HEK293 (cell line): ENCODE measurements at regions not wholly inside any gene's neighbourhood (a gene's known extent, or its start where the extent isn't known, plus 50 kb on each side); places are given as distances from the start of the nearest gene placed in this dataset.

Source experiments
- CTCF ChIA-PET: fragments of 350-600 bp; formaldehyde crosslinking; extraction: SDS; loops from one replicate; lab custom pipeline; 2021; ENCODE audit warnings: antibody characterized with exemption; lab: Yijun Ruan, JAX
- POLR2A ChIA-PET: fragments of 300-600 bp; formaldehyde crosslinking; extraction: SDS; loops from one replicate; lab custom pipeline; 2020; ENCODE audit warnings: antibody characterized with exemption, inconsistent platforms; lab: Yijun Ruan, JAX
- H3K27ac ChIP-seq: fragments of 200-500 bp; sonication (Bioruptor generic); 2 replicates; pipeline ENCODE4 v1.5.1; 2014; ENCODE audit warnings: low read depth, low read length, control low read depth, inconsistent platforms; ENCODE audit errors: extremely low read depth
- H3K36me3 ChIP-seq, 2 experiments: fragments of 200-500 bp in 1 of 2; sonication (Bioruptor generic) in 1 of 2; 1 replicate in 1 of 2; 2 replicates in 1 of 2; pipeline ENCODE4 v1.5.1; 2014 to 2017; ENCODE audit warnings: inconsistent platforms in 2 of 2, low read length in 2 of 2; ENCODE audit not compliant: control insufficient read depth in 2 of 2, insufficient read depth in 1 of 2
- H3K4me1 ChIP-seq: fragments of 200-500 bp; sonication (Bioruptor generic); 2 replicates; pipeline ENCODE4 v1.5.1; 2014; ENCODE audit warnings: mild to moderate bottlenecking, low read length, inconsistent platforms; ENCODE audit not compliant: control insufficient read depth, insufficient read depth
- H3K4me3 ChIP-seq: 2 replicates; pipeline ENCODE4 v1.5.1; 2011; ENCODE audit warnings: low read depth, mild to moderate bottlenecking, control low read depth, low read length, moderate library complexity
- H3K9me3 ChIP-seq: fragments of 200-500 bp; sonication (Bioruptor generic); 2 replicates; pipeline ENCODE4 v1.5.1; 2014; ENCODE audit warnings: low read depth, low read length, inconsistent platforms; ENCODE audit not compliant: control insufficient read depth, insufficient read depth
- GLI2 ChIP-seq: fragments of 450-650 bp; formaldehyde crosslinking; IDR thresholded peaks from 2 replicates; pipeline ENCODE4; 2017; ENCODE audit warnings: missing biosample characterization, missing genetic modification characterization, low read depth, borderline replicate concordance
- GLIS1 ChIP-seq: fragments of 450-650 bp; formaldehyde crosslinking; IDR thresholded peaks from 2 replicates; pipeline ENCODE4 v1.5.1; 2016; ENCODE audit warnings: missing biosample characterization, missing genetic modification characterization
- HOXC10 ChIP-seq: sonication (generic); formaldehyde crosslinking; IDR thresholded peaks from 2 replicates; pipeline ENCODE4 v1.8.1; 2023; ENCODE audit warnings: mild to moderate bottlenecking, missing genetic modification reagents
- REPIN1 ChIP-seq: fragments of 450-650 bp; formaldehyde crosslinking; IDR thresholded peaks from 2 replicates; pipeline ENCODE4 v1.5.1; 2017; ENCODE audit warnings: missing biosample characterization, missing genetic modification characterization, low read depth
- SCRT1 ChIP-seq: fragments of 450-650 bp; formaldehyde crosslinking; IDR thresholded peaks from 2 replicates; pipeline ENCODE4 v1.5.1; 2016; ENCODE audit warnings: missing biosample characterization, missing genetic modification characterization, borderline replicate concordance
- ZBTB44 ChIP-seq: fragments of 450-650 bp; IDR thresholded peaks from 2 replicates; pipeline ENCODE4 v1.5.1; 2018; ENCODE audit warnings: missing biosample characterization, mild to moderate bottlenecking, missing genetic modification characterization
- ZBTB48 ChIP-seq: fragments of 450-650 bp; formaldehyde crosslinking; IDR thresholded peaks from 2 replicates; pipeline ENCODE4 v1.5.1; 2016; ENCODE audit warnings: missing biosample characterization, missing genetic modification characterization
- ZIC2 ChIP-seq: fragments of 450-650 bp; formaldehyde crosslinking; IDR thresholded peaks from 2 replicates; pipeline ENCODE4 v1.5.1; 2016; ENCODE audit warnings: missing biosample characterization, missing genetic modification characterization
- ZNF146 ChIP-seq: fragments of 450-650 bp; formaldehyde crosslinking; IDR thresholded peaks from 2 replicates; pipeline ENCODE4 v1.5.1; 2016; ENCODE audit warnings: missing biosample characterization, missing genetic modification characterization
- ZNF175 ChIP-seq: fragments of 450-650 bp; formaldehyde crosslinking; IDR thresholded peaks from 2 replicates; pipeline ENCODE4 v1.5.1; 2016; ENCODE audit warnings: missing biosample characterization, missing genetic modification characterization
- ZNF211 ChIP-seq: fragments of 450-650 bp; formaldehyde crosslinking; IDR thresholded peaks from 2 replicates; pipeline ENCODE4 v1.5.1; 2016; ENCODE audit warnings: low read depth, missing biosample characterization, missing genetic modification characterization
- ZNF214 ChIP-seq: fragments of 450-650 bp; formaldehyde crosslinking; IDR thresholded peaks from 2 replicates; pipeline ENCODE4 v1.5.1; 2017; ENCODE audit warnings: missing biosample characterization, mild to moderate bottlenecking, missing genetic modification characterization, borderline replicate concordance
- ZNF239 ChIP-seq: fragments of 450-650 bp; formaldehyde crosslinking; IDR thresholded peaks from 2 replicates; pipeline ENCODE4 v1.5.1; 2016; ENCODE audit warnings: missing biosample characterization, missing genetic modification characterization
- ZNF266 ChIP-seq: fragments of 450-650 bp; formaldehyde crosslinking; IDR thresholded peaks from 2 replicates; pipeline ENCODE4 v1.5.1; 2016; ENCODE audit warnings: missing biosample characterization, missing genetic modification characterization, low read depth
- ZNF274 ChIP-seq, 2 experiments: fragments of 200-500 bp in 1 of 2; fragments of 450-650 bp in 1 of 2; sonication (Bioruptor generic) in 1 of 2; formaldehyde crosslinking in 1 of 2; IDR thresholded peaks; 2 replicates each; pipeline versions ENCODE4 v1.5.1 to v1.6.1; 2014 to 2016; ENCODE audit warnings: borderline replicate concordance in 1 of 2, inconsistent platforms in 1 of 2, low read length in 1 of 2, missing biosample characterization in 1 of 2, missing genetic modification characterization in 1 of 2
- ZNF311 ChIP-seq: fragments of 450-650 bp; formaldehyde crosslinking; IDR thresholded peaks from 2 replicates; pipeline ENCODE4 v1.5.1; 2017; ENCODE audit warnings: missing biosample characterization, missing genetic modification characterization, borderline replicate concordance
- ZNF449 ChIP-seq: fragments of 450-650 bp; formaldehyde crosslinking; IDR thresholded peaks from 2 replicates; pipeline ENCODE4 v1.5.1; 2017; ENCODE audit warnings: missing biosample characterization, mild to moderate bottlenecking, missing genetic modification characterization, moderate library complexity
- ZNF549 ChIP-seq: fragments of 450-650 bp; IDR thresholded peaks from 2 replicates; pipeline ENCODE4 v1.5.1; 2018; ENCODE audit warnings: missing biosample characterization, missing genetic modification characterization, mild to moderate bottlenecking, inconsistent platforms, moderate library complexity
- ZNF571 ChIP-seq: fragments of 450-650 bp; formaldehyde crosslinking; IDR thresholded peaks from 2 replicates; pipeline ENCODE4 v1.5.0; 2017; ENCODE audit warnings: missing biosample characterization, missing genetic modification characterization
- ZSCAN16 ChIP-seq: fragments of 450-650 bp; formaldehyde crosslinking; IDR thresholded peaks from 2 replicates; pipeline ENCODE4 v1.5.1; 2016; ENCODE audit warnings: missing biosample characterization, missing genetic modification characterization
- ZSCAN23 ChIP-seq: fragments of 450-650 bp; formaldehyde crosslinking; IDR thresholded peaks from 2 replicates; pipeline ENCODE4 v1.5.1; 2016; ENCODE audit warnings: missing biosample characterization, missing genetic modification characterization
- ZXDB ChIP-seq: fragments of 450-650 bp; formaldehyde crosslinking; IDR thresholded peaks from 2 replicates; pipeline ENCODE4 v1.5.1; 2016; ENCODE audit warnings: missing biosample characterization, missing genetic modification characterization
- TF ChIP-seq, protein P1 (sequence below): fragments of 450-650 bp; formaldehyde crosslinking; IDR thresholded peaks from 2 replicates; pipeline ENCODE4 v1.5.0; 2017; ENCODE audit warnings: missing biosample characterization, missing genetic modification characterization, borderline replicate concordance
- TF ChIP-seq, protein P2 (sequence below): fragments of 450-650 bp; formaldehyde crosslinking; IDR thresholded peaks from 2 replicates; pipeline ENCODE4 v1.5.1; 2016; ENCODE audit warnings: missing biosample characterization, missing genetic modification characterization

DNA sequence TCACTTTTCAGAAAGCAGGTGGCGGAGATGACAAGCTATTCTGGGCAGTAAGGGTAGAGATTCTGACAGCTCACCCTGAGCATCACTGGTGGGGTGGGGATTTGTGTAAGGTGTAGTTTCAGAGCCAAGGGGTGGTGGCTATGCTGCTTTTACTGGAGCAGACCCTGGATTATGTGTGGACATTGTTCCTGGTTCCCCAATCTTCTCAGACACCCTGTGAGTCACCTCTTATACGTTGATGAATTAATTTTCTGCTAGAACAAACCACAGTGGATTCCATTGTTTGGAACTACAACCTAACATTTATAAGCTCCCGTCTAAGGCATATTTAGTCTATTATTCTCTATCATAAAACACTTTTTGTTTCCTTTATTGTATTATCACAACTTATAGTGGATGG lies 169.5 kb upstream of the COL8A1 start (continued):
- TF ChIP-seq ZBTB44 (tag by site-specific recombination) = no peak
- TF ChIP-seq ZNF214 (tag by site-specific recombination) = no peak
- TF ChIP-seq ZNF211 (tag by site-specific recombination) = no peak

GRCh38 chr3:99467420-99467819 lies 171.0 kb upstream of the COL8A1 start:
- POLR2A ChIA-PET = no interaction called here
- H3K36me3 ChIP-seq = no peaks in the 10 kb centered on the region
- H3K4me3 ChIP-seq = no peak overlapping the region
- no peak overlapping the region for H3K27ac ChIP-seq
- TF ChIP-seq ZXDB (tag by site-specific recombination) (no peak), ZSCAN16 (tag by site-specific recombination) (no peak), ZNF549 (tag by site-specific recombination) (no peak), ZSCAN23 (tag by site-specific recombination) (no peak), HOXC10 (CRISPR knock-in tag) (no peak)
- TF ChIP-seq, protein P1, sequence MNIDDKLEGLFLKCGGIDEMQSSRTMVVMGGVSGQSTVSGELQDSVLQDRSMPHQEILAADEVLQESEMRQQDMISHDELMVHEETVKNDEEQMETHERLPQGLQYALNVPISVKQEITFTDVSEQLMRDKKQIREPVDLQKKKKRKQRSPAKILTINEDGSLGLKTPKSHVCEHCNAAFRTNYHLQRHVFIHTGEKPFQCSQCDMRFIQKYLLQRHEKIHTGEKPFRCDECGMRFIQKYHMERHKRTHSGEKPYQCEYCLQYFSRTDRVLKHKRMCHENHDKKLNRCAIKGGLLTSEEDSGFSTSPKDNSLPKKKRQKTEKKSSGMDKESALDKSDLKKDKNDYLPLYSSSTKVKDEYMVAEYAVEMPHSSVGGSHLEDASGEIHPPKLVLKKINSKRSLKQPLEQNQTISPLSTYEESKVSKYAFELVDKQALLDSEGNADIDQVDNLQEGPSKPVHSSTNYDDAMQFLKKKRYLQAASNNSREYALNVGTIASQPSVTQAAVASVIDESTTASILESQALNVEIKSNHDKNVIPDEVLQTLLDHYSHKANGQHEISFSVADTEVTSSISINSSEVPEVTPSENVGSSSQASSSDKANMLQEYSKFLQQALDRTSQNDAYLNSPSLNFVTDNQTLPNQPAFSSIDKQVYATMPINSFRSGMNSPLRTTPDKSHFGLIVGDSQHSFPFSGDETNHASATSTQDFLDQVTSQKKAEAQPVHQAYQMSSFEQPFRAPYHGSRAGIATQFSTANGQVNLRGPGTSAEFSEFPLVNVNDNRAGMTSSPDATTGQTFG (tag by site-specific recombination) = no peak
- CTCF ChIA-PET = no interaction called here
- no peaks in the 10 kb centered on the region for H3K4me1 ChIP-seq
- H3K9me3 ChIP-seq = no peaks in the 10 kb centered on the region

GRCh38 chr3:99466331-99466730 lies 172.1 kb upstream of the COL8A1 start:
- Histone ChIP-seq H3K27ac (no peak overlapping the region), H3K4me1 (no peaks in the 10 kb centered on the region), H3K4me3 (no peak overlapping the region), H3K36me3 (no peaks in the 10 kb centered on the region), H3K9me3 (no peaks in the 10 kb centered on the region)
- POLR2A ChIA-PET = no interaction called here
- TF ChIP-seq ZBTB48 (tag by site-specific recombination) (no peak), ZNF571 (tag by site-specific recombination) (no peak), ZNF266 (tag by site-specific recombination) (no peak), GLI2 (tag by site-specific recombination) (no peak), REPIN1 (no peak), ZNF274 (IDR thresholded peaks at IDR 0.05; ENCODE audit: low read length) (no peak), ZNF274 (tag by site-specific recombination; IDR thresholded peaks at IDR 0.05; ENCODE audit: borderline replicate concordance) (no peak), SCRT1 (tag by site-specific recombination) (no peak), ZNF146 (no peak), GLIS1 (tag by site-specific recombination) (no peak), ZNF239 (tag by site-specific recombination) (no peak), ZIC2 (tag by site-specific recombination) (no peak), ZNF175 (no peak), ZNF449 (tag by site-specific recombination) (no peak), ZNF311 (no peak)
- TF ChIP-seq, protein P2, sequence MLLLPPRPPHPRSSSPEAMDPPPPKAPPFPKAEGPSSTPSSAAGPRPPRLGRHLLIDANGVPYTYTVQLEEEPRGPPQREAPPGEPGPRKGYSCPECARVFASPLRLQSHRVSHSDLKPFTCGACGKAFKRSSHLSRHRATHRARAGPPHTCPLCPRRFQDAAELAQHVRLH (tag by site-specific recombination) = no peak
- CTCF ChIA-PET = no interaction called here
